ENCODE measurements at regions not wholly inside any gene's neighbourhood (a gene's known extent, or its start where the extent isn't known, plus 50 kb on each side); places are given as distances from the start of the nearest gene placed in this dataset.

- intact Hi-C loops (cut with DNase I; ENCODE audit: low total_unique reads) = no loop called here
- no peak overlapping the region for H3K4me3 ChIP-seq (ENCODE audit: low read depth, poor library complexity, severe bottlenecking)
- no peak for TF ChIP-seq POLR2A (IDR thresholded peaks at IDR 0.05)
- TF ChIP-seq, protein P1, sequence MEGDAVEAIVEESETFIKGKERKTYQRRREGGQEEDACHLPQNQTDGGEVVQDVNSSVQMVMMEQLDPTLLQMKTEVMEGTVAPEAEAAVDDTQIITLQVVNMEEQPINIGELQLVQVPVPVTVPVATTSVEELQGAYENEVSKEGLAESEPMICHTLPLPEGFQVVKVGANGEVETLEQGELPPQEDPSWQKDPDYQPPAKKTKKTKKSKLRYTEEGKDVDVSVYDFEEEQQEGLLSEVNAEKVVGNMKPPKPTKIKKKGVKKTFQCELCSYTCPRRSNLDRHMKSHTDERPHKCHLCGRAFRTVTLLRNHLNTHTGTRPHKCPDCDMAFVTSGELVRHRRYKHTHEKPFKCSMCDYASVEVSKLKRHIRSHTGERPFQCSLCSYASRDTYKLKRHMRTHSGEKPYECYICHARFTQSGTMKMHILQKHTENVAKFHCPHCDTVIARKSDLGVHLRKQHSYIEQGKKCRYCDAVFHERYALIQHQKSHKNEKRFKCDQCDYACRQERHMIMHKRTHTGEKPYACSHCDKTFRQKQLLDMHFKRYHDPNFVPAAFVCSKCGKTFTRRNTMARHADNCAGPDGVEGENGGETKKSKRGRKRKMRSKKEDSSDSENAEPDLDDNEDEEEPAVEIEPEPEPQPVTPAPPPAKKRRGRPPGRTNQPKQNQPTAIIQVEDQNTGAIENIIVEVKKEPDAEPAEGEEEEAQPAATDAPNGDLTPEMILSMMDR (IDR thresholded peaks at IDR 0.05) = no peak
- 90 to 91% methylated on average over 2 of the region's 2 CpGs for WGBS, 2 donors
- DNase-seq (ENCODE audit: low spot score in 2 of 2) = no peak
Observed at GRCh38 chr4:89639395-89639794, 197.6 kb downstream of the SNCA start.

DNA sequence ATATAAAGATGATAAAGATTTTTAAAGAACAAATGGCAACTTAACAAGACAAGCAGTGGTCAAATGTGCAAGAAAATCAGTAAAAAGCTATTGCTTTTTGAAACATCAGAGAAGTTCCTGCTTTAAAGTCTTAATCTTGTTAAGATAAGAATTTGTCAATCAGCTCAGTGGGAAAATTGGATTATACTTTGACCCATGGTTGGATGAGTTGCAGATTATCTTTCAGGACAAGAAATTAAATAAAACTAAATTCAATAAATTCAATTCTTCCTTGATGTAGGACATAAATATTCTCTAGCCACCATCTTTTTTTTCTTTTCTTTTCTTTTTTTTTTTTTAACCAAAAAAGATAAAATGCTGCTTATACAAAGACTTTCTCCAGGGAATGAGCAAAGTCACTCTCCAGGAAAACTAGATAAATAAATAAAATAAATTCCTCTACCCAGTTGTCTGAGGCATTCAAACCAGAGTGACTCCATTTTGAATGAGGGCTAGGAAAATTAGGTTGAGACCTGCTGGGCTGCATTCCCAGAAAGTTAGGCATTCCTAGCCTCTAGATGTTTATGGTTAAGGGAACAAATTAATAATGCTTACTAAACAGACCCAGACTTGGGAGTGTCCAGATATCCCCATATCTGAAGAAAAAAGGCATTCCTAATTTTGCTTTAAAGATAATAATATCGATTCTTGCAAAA lies 211.2 kb downstream of the SNCA start:
- no peak for TF ChIP-seq POLR2A (IDR thresholded peaks at IDR 0.05)
- 85 to 93% methylated on average over 1 of the region's 1 CpG for WGBS, 2 donors
- DNase-seq (ENCODE audit: low spot score in 2 of 2) = no peak
- H3K4me3 ChIP-seq (ENCODE audit: low read depth, poor library complexity, severe bottlenecking) = no peak overlapping the region
- intact Hi-C loops (cut with DNase I; ENCODE audit: low total_unique reads) = no loop called here

GRCh38 chr4:89619206-89619962 lies 217.6 kb downstream of the SNCA start:
- no peak overlapping the region for H3K4me3 ChIP-seq (ENCODE audit: low read depth, poor library complexity, severe bottlenecking)
- no peak for DNase-seq (ENCODE audit: low spot score in 2 of 2)
- 64 to 68% methylated on average over 1 of the region's 1 CpG for WGBS, 2 donors
- TF ChIP-seq, protein P1 (IDR thresholded peaks at IDR 0.05) = no peak
- TF ChIP-seq POLR2A (IDR thresholded peaks at IDR 0.05) = no peak
- intact Hi-C loops (cut with DNase I; ENCODE audit: low total_unique reads) = no loop called here

DNA sequence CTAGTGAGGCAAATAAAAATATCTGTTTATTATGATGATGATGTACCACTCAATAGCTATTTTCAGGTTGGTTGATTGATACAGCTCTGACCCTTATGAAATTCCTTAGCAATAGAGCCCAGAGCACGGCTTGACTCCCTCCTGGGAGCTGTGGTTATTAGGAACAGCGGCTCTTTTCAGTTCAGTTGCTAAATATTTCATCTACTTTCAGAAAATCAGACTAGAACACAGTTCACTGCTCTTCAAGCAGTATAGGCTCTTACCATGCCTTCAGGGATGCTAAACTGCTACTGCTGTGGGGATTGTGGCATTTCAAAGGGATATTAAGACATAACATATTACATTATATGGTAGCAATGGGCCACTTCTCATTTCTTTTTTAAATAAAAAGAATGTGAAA lies 218.8 kb downstream of the SNCA start:
- TF ChIP-seq, protein P1 (IDR thresholded peaks at IDR 0.05) = no peak
- TF ChIP-seq POLR2A (IDR thresholded peaks at IDR 0.05) = no peak
- no peak overlapping the region for H3K4me3 ChIP-seq (ENCODE audit: low read depth, poor library complexity, severe bottlenecking)
- intact Hi-C loops (cut with DNase I; ENCODE audit: low total_unique reads) = no loop called here
- DNase-seq (ENCODE audit: low spot score in 2 of 2) = no peak
- WGBS, 2 donors = 69 to 80% methylated on average over 2 of the region's 2 CpGs

- WGBS, 2 donors = 51 to 53% methylated on average over 3 of the region's 3 CpGs
- no peak overlapping the region for H3K4me3 ChIP-seq (ENCODE audit: low read depth, poor library complexity, severe bottlenecking)
- TF ChIP-seq POLR2A (IDR thresholded peaks at IDR 0.05) = no peak
- TF ChIP-seq, protein P1 (IDR thresholded peaks at IDR 0.05) = no peak
- intact Hi-C loops (cut with DNase I; ENCODE audit: low total_unique reads) = no loop called here
- DNase-seq (ENCODE audit: low spot score in 2 of 2) = no peak
Observed at GRCh38 chr4:89617317-89617716, 219.6 kb downstream of the SNCA start.

- TF ChIP-seq POLR2A (IDR thresholded peaks at IDR 0.05) = no peak
- TF ChIP-seq, protein P1 (IDR thresholded peaks at IDR 0.05) = no peak
- no peak overlapping the region for H3K4me3 ChIP-seq (ENCODE audit: low read depth, poor library complexity, severe bottlenecking)
- intact Hi-C loops (cut with DNase I; ENCODE audit: low total_unique reads) = no loop called here
- no peak for DNase-seq (ENCODE audit: low spot score in 2 of 2)
- 52 to 57% methylated on average over 2 of the region's 2 CpGs for WGBS, 2 donors
Observed at GRCh38 chr4:89616382-89616781, 220.6 kb downstream of the SNCA start.
